Glutamatergic neuron (in vitro differentiated cells): ENCODE measurements at regions not wholly inside any gene's neighbourhood (a gene's known extent, or its start where the extent isn't known, plus 50 kb on each side); places are given as distances from the start of the nearest gene placed in this dataset.
"Not testable (repeated sequence)": the region's sequence is repeated elsewhere in the genome, so short reads cannot be mapped to it uniquely, and the experiment has no call there.

Source experiments
- DNase-seq: peaks from one replicate; pipeline ENCODE4 v3.0.0; 2022
- H3K27ac Mint-ChIP-seq: one replicate; pipeline ENCODE4 v1.8.0; 2020; ENCODE audit warnings: mild to moderate bottlenecking, mixed read lengths, inconsistent platforms; ENCODE audit not compliant: unreplicated experiment
- H3K27me3 Mint-ChIP-seq: one replicate; pipeline ENCODE4 v1.8.0; 2020; ENCODE audit warnings: mild to moderate bottlenecking, moderate library complexity, mixed read lengths, inconsistent platforms; ENCODE audit not compliant: unreplicated experiment
- H3K36me3 Mint-ChIP-seq: one replicate; pipeline ENCODE4 v1.8.0; 2020; ENCODE audit warnings: mild to moderate bottlenecking, mixed read lengths, inconsistent platforms; ENCODE audit not compliant: unreplicated experiment
- H3K4me1 Mint-ChIP-seq: one replicate; pipeline ENCODE4 v1.8.0; 2020; ENCODE audit warnings: mild to moderate bottlenecking, low read depth, mixed read lengths, inconsistent platforms; ENCODE audit not compliant: unreplicated experiment
- H3K4me3 Mint-ChIP-seq: one replicate; pipeline ENCODE4 v1.8.0; 2020; ENCODE audit warnings: mild to moderate bottlenecking, mixed read lengths, inconsistent platforms; ENCODE audit not compliant: unreplicated experiment
- H3K9me3 Mint-ChIP-seq: one replicate; pipeline ENCODE4 v1.8.0; 2020; ENCODE audit warnings: mild to moderate bottlenecking, moderate library complexity, mixed read lengths, inconsistent platforms; ENCODE audit not compliant: unreplicated experiment
- TF ChIP-seq, protein P1 (sequence below): fragments of 200-600 bp; sonication (generic); IDR thresholded peaks from one replicate; pipeline ENCODE4 v1.5.0; 2021; ENCODE audit not compliant: partially characterized antibody, unreplicated experiment

DNA sequence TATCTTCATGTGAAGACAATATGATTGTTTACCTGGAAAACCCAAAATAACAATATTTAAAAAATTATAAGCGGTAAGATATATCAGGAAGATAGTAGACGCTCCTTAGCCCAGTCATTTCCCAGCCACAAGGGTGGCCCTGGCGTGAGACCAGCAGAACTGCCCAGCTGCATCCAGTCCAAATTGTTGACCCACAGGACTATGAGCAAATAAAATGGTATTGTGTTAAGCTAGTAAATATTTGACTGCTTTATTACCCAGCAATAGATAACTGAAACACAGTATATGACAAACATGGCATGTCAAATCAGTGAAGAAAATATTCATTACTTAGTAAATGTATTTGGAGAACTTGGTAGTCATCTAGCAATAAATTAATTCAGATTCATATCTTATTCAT, 294.3 kb upstream of the SPAG17 start:
- no peak overlapping the region for H3K4me3 Mint-ChIP-seq
- H3K4me1 Mint-ChIP-seq, result no peaks in the 10 kb centered on the region
- H3K27ac Mint-ChIP-seq, result no peak overlapping the region
- no peak for DNase-seq
- no peaks in the 10 kb centered on the region for H3K36me3 Mint-ChIP-seq
- no peaks in the 10 kb centered on the region for H3K27me3 Mint-ChIP-seq
- TF ChIP-seq, protein P1, sequence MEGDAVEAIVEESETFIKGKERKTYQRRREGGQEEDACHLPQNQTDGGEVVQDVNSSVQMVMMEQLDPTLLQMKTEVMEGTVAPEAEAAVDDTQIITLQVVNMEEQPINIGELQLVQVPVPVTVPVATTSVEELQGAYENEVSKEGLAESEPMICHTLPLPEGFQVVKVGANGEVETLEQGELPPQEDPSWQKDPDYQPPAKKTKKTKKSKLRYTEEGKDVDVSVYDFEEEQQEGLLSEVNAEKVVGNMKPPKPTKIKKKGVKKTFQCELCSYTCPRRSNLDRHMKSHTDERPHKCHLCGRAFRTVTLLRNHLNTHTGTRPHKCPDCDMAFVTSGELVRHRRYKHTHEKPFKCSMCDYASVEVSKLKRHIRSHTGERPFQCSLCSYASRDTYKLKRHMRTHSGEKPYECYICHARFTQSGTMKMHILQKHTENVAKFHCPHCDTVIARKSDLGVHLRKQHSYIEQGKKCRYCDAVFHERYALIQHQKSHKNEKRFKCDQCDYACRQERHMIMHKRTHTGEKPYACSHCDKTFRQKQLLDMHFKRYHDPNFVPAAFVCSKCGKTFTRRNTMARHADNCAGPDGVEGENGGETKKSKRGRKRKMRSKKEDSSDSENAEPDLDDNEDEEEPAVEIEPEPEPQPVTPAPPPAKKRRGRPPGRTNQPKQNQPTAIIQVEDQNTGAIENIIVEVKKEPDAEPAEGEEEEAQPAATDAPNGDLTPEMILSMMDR, result no peak
- no peaks in the 10 kb centered on the region for H3K9me3 Mint-ChIP-seq

GRCh38 chr1:118473825-118474224, 288.8 kb upstream of the SPAG17 start:
- H3K36me3 Mint-ChIP-seq, result no peaks in the 10 kb centered on the region
- no peak overlapping the region for H3K27ac Mint-ChIP-seq
- no peak overlapping the region for H3K4me3 Mint-ChIP-seq
- H3K4me1 Mint-ChIP-seq, result no peaks in the 10 kb centered on the region
- TF ChIP-seq, protein P1, result no peak
- H3K27me3 Mint-ChIP-seq, result no peaks in the 10 kb centered on the region
- H3K9me3 Mint-ChIP-seq, result no peaks in the 10 kb centered on the region
- no peak for DNase-seq

GRCh38 chr1:118464460-118464859, 279.4 kb upstream of the SPAG17 start:
- not testable (repeated sequence) for DNase-seq, H3K36me3 Mint-ChIP-seq, H3K4me1 Mint-ChIP-seq, H3K27ac Mint-ChIP-seq, H3K9me3 Mint-ChIP-seq, H3K4me3 Mint-ChIP-seq, H3K27me3 Mint-ChIP-seq

- no peak for DNase-seq
Observed at GRCh38 chr1:118461154-118461553, 276.1 kb upstream of the SPAG17 start.

GRCh38 chr1:118459871-118460270, 274.8 kb upstream of the SPAG17 start:
- Mint-ChIP-seq H3K4me3 (no peak overlapping the region), H3K27ac (no peak overlapping the region), H3K36me3 (no peaks in the 10 kb centered on the region), H3K4me1 (no peaks in the 10 kb centered on the region), H3K27me3 (no peaks in the 10 kb centered on the region), H3K9me3 (peaks cover 7% of the 10 kb centered on the region)
- no peak for DNase-seq
- TF ChIP-seq, protein P1, result no peak

More at GRCh38 chr1:118461154-118461553, 276.1 kb upstream of the SPAG17 start:
- Mint-ChIP-seq H3K27ac (no peak overlapping the region), H3K4me3 (no peak overlapping the region), H3K4me1 (no peaks in the 10 kb centered on the region), H3K9me3 (peaks cover 5% of the 10 kb centered on the region), H3K27me3 (no peaks in the 10 kb centered on the region), H3K36me3 (no peaks in the 10 kb centered on the region)
- TF ChIP-seq, protein P1, result peak; percentile 22

DNA sequence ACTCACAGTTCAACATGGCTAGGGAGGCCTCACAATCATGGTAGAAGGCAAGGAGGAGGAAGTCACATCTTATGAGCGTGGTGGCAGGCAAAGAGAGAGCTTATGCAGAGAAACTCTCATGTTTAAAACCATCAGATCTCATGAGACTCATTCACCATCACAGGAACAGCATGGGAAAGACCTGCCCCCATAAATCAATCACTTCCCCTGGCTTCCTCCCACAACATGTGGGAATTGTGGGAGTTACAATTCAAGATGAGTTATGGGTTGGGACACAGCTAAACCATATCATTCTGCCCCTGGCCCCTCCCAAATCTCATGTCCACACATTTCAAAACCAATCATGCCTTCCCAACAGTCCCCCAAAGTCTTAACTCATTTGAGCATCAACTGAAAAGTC, 268.8 kb upstream of the SPAG17 start:
- H3K27me3 Mint-ChIP-seq, H3K4me1 Mint-ChIP-seq, DNase-seq, H3K36me3 Mint-ChIP-seq, H3K4me3 Mint-ChIP-seq, H3K9me3 Mint-ChIP-seq, H3K27ac Mint-ChIP-seq: not testable (repeated sequence)
